A549 (cell line): ENCODE measurements at regions not wholly inside any gene's neighbourhood (a gene's known extent, or its start where the extent isn't known, plus 50 kb on each side); places are given as distances from the start of the nearest gene placed in this dataset.

Experiments used
- ATAC-seq, 2 experiments: fragments of 200-7000 bp in 1 of 2; fragments of >200 bp in 1 of 2; cut with Nextera tagmentation in 1 of 2; cut with Tn5 transposase in 1 of 2; 3 replicates each; pipeline versions ENCODE4 v1.8.0 to v1.9.1; 2018 to 2020; ENCODE audit warnings: mild to moderate bottlenecking in 1 of 2, moderate library complexity in 1 of 2
- CTCF ChIA-PET: fragments of 300-600 bp; sonication (Branson Sonifier 250); formaldehyde crosslinking; extraction: SDS; loops from one replicate; lab custom pipeline; 2021; ENCODE audit warnings: antibody characterized with exemption, inconsistent platforms; lab: Yijun Ruan, JAX
- POLR2A ChIA-PET: fragments of 350-600 bp; formaldehyde crosslinking; extraction: SDS; loops from one replicate; lab custom pipeline; 2021; ENCODE audit warnings: antibody characterized with exemption, inconsistent platforms; lab: Yijun Ruan, JAX
- DNase-seq, 2 experiments: peaks; one replicate each; pipeline versions ENCODE4 v3.0.0 to v3.0.0-alpha.2; 2011 to 2016; ENCODE audit warnings: low read depth in 1 of 2, low spot score in 1 of 2
- FAIRE-seq: peaks from 2 replicates; lab custom pipeline; 2011; peaks lifted over from hg19 to GRCh38; lab: Jason Lieb, UNC
- H3K27ac ChIP-seq, 2 experiments: fragments of >200 bp; sonication (Bioruptor Twin); formaldehyde crosslinking; 3 replicates each; pipeline ENCODE4 v1.5.1; 2016 to 2017
- H3K4me1 ChIP-seq: fragments of >200 bp; sonication (Bioruptor Twin); formaldehyde crosslinking; 3 replicates; pipeline ENCODE4 v1.6.1; 2016
- H3K4me2 ChIP-seq: fragments of >200 bp; sonication (Bioruptor Twin); formaldehyde crosslinking; 3 replicates; pipeline ENCODE4 v1.6.1; 2016
- H3K4me3 ChIP-seq: fragments of >200 bp; sonication (Bioruptor Twin); formaldehyde crosslinking; 3 replicates; pipeline ENCODE4 v1.5.1; 2016
- H3K9me3 ChIP-seq: fragments of >200 bp; sonication (Bioruptor Twin); formaldehyde crosslinking; 3 replicates; pipeline ENCODE4 v1.6.1; 2016
- CBX2 ChIP-seq: fragments of 200-600 bp; sonication (generic); IDR thresholded peaks from 2 replicates; pipeline ENCODE4 v1.6.1; 2016; ENCODE audit warnings: low read depth, mild to moderate bottlenecking, borderline replicate concordance
- CBX8 ChIP-seq: fragments of 200-600 bp; sonication (generic); IDR thresholded peaks from 2 replicates; pipeline ENCODE4 v1.6.1; 2016
- CHD2 ChIP-seq: fragments of 150-350 bp; IDR thresholded peaks from 2 replicates; pipeline ENCODE4 v1.6.1; 2014; ENCODE audit warnings: low read length; ENCODE audit not compliant: partially characterized antibody
- E2F6 ChIP-seq: IDR thresholded peaks from 2 replicates; pipeline ENCODE4 v1.6.1; 2012; ENCODE audit warnings: low read depth, borderline replicate concordance
- EP300 ChIP-seq, 2 experiments: fragments of >200 bp; sonication (Bioruptor Twin); formaldehyde crosslinking; IDR thresholded peaks; 2 replicates in 1 of 2; 3 replicates in 1 of 2; pipeline ENCODE4 v1.6.1; 2016 to 2017
- ESRRA ChIP-seq: fragments of 150-350 bp; IDR thresholded peaks from 2 replicates; pipeline ENCODE4 v1.6.1; 2014; ENCODE audit warnings: mild to moderate bottlenecking, low read length, borderline replicate concordance
- HES2 ChIP-seq: fragments of >200 bp; sonication (Bioruptor Twin); formaldehyde crosslinking; IDR thresholded peaks from 2 replicates; pipeline ENCODE4 v1.6.1; 2016
- HMGXB4 ChIP-seq: fragments of 250-450 bp; sonication (Bioruptor Pico); IDR thresholded peaks from 2 replicates; pipeline ENCODE4 v1.5.0; 2021; ENCODE audit warnings: mild to moderate bottlenecking, moderate library complexity, borderline replicate concordance
- HOXB13 ChIP-seq: fragments of 250-450 bp; sonication (Bioruptor Pico); IDR thresholded peaks from 2 replicates; pipeline ENCODE4 v1.5.0; 2020; ENCODE audit warnings: low read depth, mild to moderate bottlenecking, moderate library complexity
- JUN ChIP-seq, 2 experiments: fragments of >200 bp; sonication (Bioruptor Twin); formaldehyde crosslinking; IDR thresholded peaks; 2 replicates in 1 of 2; 3 replicates in 1 of 2; pipeline ENCODE4 v1.6.1; 2016 to 2017
- KDM5A ChIP-seq: fragments of 200-600 bp; sonication (generic); IDR thresholded peaks from 2 replicates; pipeline ENCODE4 v1.6.1; 2016; ENCODE audit warnings: antibody characterized with exemption, mild to moderate bottlenecking
- MAX ChIP-seq: IDR thresholded peaks from 2 replicates; pipeline ENCODE4 v1.6.1; 2012
- NPAS2 ChIP-seq: fragments of 250-450 bp; sonication (Bioruptor Pico); IDR thresholded peaks from 2 replicates; pipeline ENCODE4 v1.8.0; 2022; ENCODE audit warnings: mild to moderate bottlenecking, moderate library complexity, borderline replicate concordance
- POLR2AphosphoS2 ChIP-seq: conservative IDR thresholded peaks from 2 replicates; pipeline ENCODE4 v1.6.1; 2012; ENCODE audit warnings: low read length, improper control_type of control experiment, inconsistent platforms
- RCOR1 ChIP-seq: fragments of 150-350 bp; IDR thresholded peaks from 2 replicates; pipeline ENCODE4 v1.6.1; 2014; ENCODE audit warnings: antibody characterized with exemption, low read length, low read depth
- RFX5 ChIP-seq: fragments of 450-650 bp; IDR thresholded peaks from 2 replicates; pipeline ENCODE4 v1.7.1; 2014; ENCODE audit warnings: antibody characterized with exemption, mild to moderate bottlenecking, moderate library complexity
- TFCP2L1 ChIP-seq: fragments of 250-450 bp; sonication (Bioruptor Pico); IDR thresholded peaks from 2 replicates; pipeline ENCODE4 v1.5.0; 2021; ENCODE audit warnings: mild to moderate bottlenecking
- ZC3H11A ChIP-seq: fragments of 450-650 bp; IDR thresholded peaks from 2 replicates; pipeline ENCODE4 v1.6.1; 2014; ENCODE audit warnings: antibody characterized with exemption, mild to moderate bottlenecking
- ZFP36 ChIP-seq: fragments of 450-650 bp; IDR thresholded peaks from 2 replicates; pipeline ENCODE4 v1.6.1; 2014; ENCODE audit warnings: borderline replicate concordance; ENCODE audit not compliant: partially characterized antibody
- WGBS: methylation state at CpG from one replicate; pipeline ENCODE4 v1.1.6; 2017; ENCODE audit errors: missing lambda C conversion rate; 5-methylcytosine and 5-hydroxymethylcytosine counted together
- TF ChIP-seq, protein P1 (sequence below): fragments of 200-600 bp; sonication (generic); IDR thresholded peaks from 2 replicates; pipeline ENCODE4 v1.6.1; 2016; ENCODE audit warnings: antibody characterized with exemption, mild to moderate bottlenecking, moderate library complexity
- TF ChIP-seq, protein P2 (sequence below): fragments of >200 bp; sonication (Bioruptor Twin); formaldehyde crosslinking; IDR thresholded peaks from 3 replicates; pipeline ENCODE4 v1.5.1; 2016

GRCh38 chr5:98217138-98217537, 556.3 kb upstream of the RGMB start (continued):
- TF ChIP-seq, protein P1, sequence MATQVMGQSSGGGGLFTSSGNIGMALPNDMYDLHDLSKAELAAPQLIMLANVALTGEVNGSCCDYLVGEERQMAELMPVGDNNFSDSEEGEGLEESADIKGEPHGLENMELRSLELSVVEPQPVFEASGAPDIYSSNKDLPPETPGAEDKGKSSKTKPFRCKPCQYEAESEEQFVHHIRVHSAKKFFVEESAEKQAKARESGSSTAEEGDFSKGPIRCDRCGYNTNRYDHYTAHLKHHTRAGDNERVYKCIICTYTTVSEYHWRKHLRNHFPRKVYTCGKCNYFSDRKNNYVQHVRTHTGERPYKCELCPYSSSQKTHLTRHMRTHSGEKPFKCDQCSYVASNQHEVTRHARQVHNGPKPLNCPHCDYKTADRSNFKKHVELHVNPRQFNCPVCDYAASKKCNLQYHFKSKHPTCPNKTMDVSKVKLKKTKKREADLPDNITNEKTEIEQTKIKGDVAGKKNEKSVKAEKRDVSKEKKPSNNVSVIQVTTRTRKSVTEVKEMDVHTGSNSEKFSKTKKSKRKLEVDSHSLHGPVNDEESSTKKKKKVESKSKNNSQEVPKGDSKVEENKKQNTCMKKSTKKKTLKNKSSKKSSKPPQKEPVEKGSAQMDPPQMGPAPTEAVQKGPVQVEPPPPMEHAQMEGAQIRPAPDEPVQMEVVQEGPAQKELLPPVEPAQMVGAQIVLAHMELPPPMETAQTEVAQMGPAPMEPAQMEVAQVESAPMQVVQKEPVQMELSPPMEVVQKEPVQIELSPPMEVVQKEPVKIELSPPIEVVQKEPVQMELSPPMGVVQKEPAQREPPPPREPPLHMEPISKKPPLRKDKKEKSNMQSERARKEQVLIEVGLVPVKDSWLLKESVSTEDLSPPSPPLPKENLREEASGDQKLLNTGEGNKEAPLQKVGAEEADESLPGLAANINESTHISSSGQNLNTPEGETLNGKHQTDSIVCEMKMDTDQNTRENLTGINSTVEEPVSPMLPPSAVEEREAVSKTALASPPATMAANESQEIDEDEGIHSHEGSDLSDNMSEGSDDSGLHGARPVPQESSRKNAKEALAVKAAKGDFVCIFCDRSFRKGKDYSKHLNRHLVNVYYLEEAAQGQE = no peak
- TF ChIP-seq E2F6 (no peak), TFCP2L1 (CRISPR knock-in tag) (no peak), POLR2AphosphoS2 (no peak), NPAS2 (CRISPR knock-in tag) (no peak), JUN (IDR thresholded peaks at IDR 0.05) (no peak), ZFP36 (no peak), HMGXB4 (CRISPR knock-in tag) (no peak), EP300 (IDR thresholded peaks at IDR 0.05) (no peak)

DNA sequence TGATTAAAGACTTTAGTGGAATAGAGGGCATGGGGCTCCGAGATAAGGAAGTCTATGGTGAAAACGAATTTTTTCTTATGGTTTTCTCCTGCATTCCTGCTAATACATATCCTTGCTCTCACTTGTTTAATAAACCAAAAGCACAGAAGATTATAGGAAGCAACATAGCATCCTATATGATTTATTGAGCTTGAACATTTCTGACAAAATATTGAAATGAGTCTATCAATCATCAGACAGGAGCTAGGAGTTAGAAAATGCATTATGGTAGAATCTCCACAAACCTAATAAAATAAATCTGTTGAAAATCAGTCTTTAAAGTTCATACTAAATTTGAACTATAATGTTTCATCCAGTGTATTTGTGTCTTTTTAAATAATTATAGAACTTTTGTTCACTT, 554.6 kb upstream of the RGMB start:
- CTCF ChIA-PET = no interaction called here
- Histone ChIP-seq H3K4me3 (no peak overlapping the region), H3K27ac (no peak overlapping the region), H3K9me3 (no peaks in the 10 kb centered on the region), H3K4me2 (no peak overlapping the region), H3K4me1 (no peaks in the 10 kb centered on the region)
- no peak for FAIRE-seq
- no peak for ATAC-seq
- DNase-seq = no peak
- POLR2A ChIA-PET = no interaction called here
- TF ChIP-seq RCOR1 = no peak
- no peak for TF ChIP-seq ESRRA
- TF ChIP-seq HMGXB4 (CRISPR knock-in tag) = no peak
- WGBS = 24% methylated on average over 2 of the region's 2 CpGs

GRCh38 chr5:98227489-98227888, 546.0 kb upstream of the RGMB start:
- ATAC-seq (no peak), FAIRE-seq (no peak), DNase-seq (no peak)
- no peak overlapping the region for H3K4me2 ChIP-seq
- CTCF ChIA-PET = interaction anchor here (0.6 kb wide), 1 partner anchor 540 kb away, joined by 4 read pairs; no protein-coding TSS in a partner anchor
- no peak overlapping the region for H3K4me3 ChIP-seq
- POLR2A ChIA-PET = no interaction called here
- H3K4me1 ChIP-seq = no peaks in the 10 kb centered on the region
- no peaks in the 10 kb centered on the region for H3K9me3 ChIP-seq
- no peak overlapping the region for H3K27ac ChIP-seq
- TF ChIP-seq RFX5 (no peak), CBX8 (no peak), HOXB13 (CRISPR knock-in tag) (no peak), E2F6 (no peak), HES2 (no peak), KDM5A (no peak), NPAS2 (CRISPR knock-in tag) (no peak), CBX2 (no peak), MAX (no peak), CHD2 (no peak), ZC3H11A (no peak)
- TF ChIP-seq, protein P2, sequence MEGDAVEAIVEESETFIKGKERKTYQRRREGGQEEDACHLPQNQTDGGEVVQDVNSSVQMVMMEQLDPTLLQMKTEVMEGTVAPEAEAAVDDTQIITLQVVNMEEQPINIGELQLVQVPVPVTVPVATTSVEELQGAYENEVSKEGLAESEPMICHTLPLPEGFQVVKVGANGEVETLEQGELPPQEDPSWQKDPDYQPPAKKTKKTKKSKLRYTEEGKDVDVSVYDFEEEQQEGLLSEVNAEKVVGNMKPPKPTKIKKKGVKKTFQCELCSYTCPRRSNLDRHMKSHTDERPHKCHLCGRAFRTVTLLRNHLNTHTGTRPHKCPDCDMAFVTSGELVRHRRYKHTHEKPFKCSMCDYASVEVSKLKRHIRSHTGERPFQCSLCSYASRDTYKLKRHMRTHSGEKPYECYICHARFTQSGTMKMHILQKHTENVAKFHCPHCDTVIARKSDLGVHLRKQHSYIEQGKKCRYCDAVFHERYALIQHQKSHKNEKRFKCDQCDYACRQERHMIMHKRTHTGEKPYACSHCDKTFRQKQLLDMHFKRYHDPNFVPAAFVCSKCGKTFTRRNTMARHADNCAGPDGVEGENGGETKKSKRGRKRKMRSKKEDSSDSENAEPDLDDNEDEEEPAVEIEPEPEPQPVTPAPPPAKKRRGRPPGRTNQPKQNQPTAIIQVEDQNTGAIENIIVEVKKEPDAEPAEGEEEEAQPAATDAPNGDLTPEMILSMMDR = no peak
